MM.1S (cell line): ENCODE measurements at regions not wholly inside any gene's neighbourhood (a gene's known extent, or its start where the extent isn't known, plus 50 kb on each side); places are given as distances from the start of the nearest gene placed in this dataset.

Experiments used
- DNase-seq: peaks from one replicate; pipeline ENCODE4 v3.0.0-alpha.2; 2015
- H2AFZ ChIP-seq: fragments of 300-600 bp; sonication (generic); 2 replicates; pipeline ENCODE4 v1.6.0; 2016; ENCODE audit warnings: antibody characterized with exemption, low read length
- H3F3A ChIP-seq: fragments of 300-600 bp; sonication (generic); 2 replicates; pipeline ENCODE4 v1.6.1; 2016; ENCODE audit warnings: mild to moderate bottlenecking, antibody characterized with exemption, low read length, moderate library complexity, mixed read lengths; ENCODE audit not compliant: insufficient read depth
- H3K27ac ChIP-seq: fragments of 300-600 bp; sonication (generic); 2 replicates; pipeline ENCODE4 v1.5.1; 2016; ENCODE audit warnings: mild to moderate bottlenecking, low read length
- H3K27me3 ChIP-seq: fragments of 300-600 bp; sonication (generic); replicated peaks from 2 replicates; pipeline ENCODE4 v1.6.0; 2016; ENCODE audit warnings: low read length; ENCODE audit not compliant: insufficient read depth
- H3K36me3 ChIP-seq: fragments of 300-600 bp; sonication (generic); replicated peaks from 2 replicates; pipeline ENCODE4 v1.6.1; 2016; ENCODE audit warnings: mild to moderate bottlenecking, low read length, mixed read lengths; ENCODE audit not compliant: insufficient read depth
- H3K4me1 ChIP-seq: fragments of 300-600 bp; sonication (generic); 2 replicates; pipeline ENCODE4 v1.6.1; 2016; ENCODE audit warnings: low read length, mixed read lengths
- H3K4me2 ChIP-seq: fragments of 300-600 bp; sonication (generic); 2 replicates; pipeline ENCODE4 v1.6.0; 2016; ENCODE audit warnings: low read depth, low read length
- H3K4me3 ChIP-seq: fragments of 300-600 bp; sonication (generic); 2 replicates; pipeline ENCODE4 v1.5.1; 2016; ENCODE audit warnings: low read length, mixed read lengths
- H3K79me2 ChIP-seq: fragments of 300-600 bp; sonication (generic); 2 replicates; pipeline ENCODE4 v1.6.1; 2016; ENCODE audit warnings: mixed run types, low read length, mixed read lengths
- H3K9ac ChIP-seq: fragments of 300-600 bp; sonication (generic); 2 replicates; pipeline ENCODE4 v1.6.1; 2016; ENCODE audit warnings: low read length, mixed read lengths
- H3K9me2 ChIP-seq: fragments of 300-600 bp; sonication (generic); replicated peaks from 2 replicates; pipeline ENCODE4 v1.6.1; 2016; ENCODE audit warnings: mild to moderate bottlenecking, low read length, mixed read lengths; ENCODE audit not compliant: insufficient read depth
- H3K9me3 ChIP-seq: fragments of 300-600 bp; sonication (generic); replicated peaks from 2 replicates; pipeline ENCODE4 v1.6.1; 2016; ENCODE audit warnings: mild to moderate bottlenecking, low read length, mixed read lengths; ENCODE audit not compliant: insufficient read depth
- H4K20me1 ChIP-seq: fragments of 300-600 bp; sonication (generic); 2 replicates; pipeline ENCODE4 v1.6.1; 2016; ENCODE audit warnings: mild to moderate bottlenecking, low read length, moderate library complexity, mixed read lengths; ENCODE audit not compliant: insufficient read depth
- EZH2 ChIP-seq: fragments of 300-600 bp; sonication (generic); optimal IDR thresholded peaks from 2 replicates; pipeline ENCODE3; 2017; ENCODE audit warnings: low read depth, mild to moderate bottlenecking, antibody characterized with exemption, low read length, mixed read lengths
- EZH2phosphoT487 ChIP-seq: fragments of 300-600 bp; sonication (generic); IDR thresholded peaks from 2 replicates; pipeline ENCODE4 v1.6.1; 2018; ENCODE audit warnings: antibody characterized with exemption, low read length
- TF ChIP-seq, protein P1 (sequence below): fragments of 300-600 bp; sonication (generic); IDR thresholded peaks from 2 replicates; pipeline ENCODE4 v1.5.1; 2016; ENCODE audit warnings: antibody characterized with exemption, low read length, mixed read lengths

DNA sequence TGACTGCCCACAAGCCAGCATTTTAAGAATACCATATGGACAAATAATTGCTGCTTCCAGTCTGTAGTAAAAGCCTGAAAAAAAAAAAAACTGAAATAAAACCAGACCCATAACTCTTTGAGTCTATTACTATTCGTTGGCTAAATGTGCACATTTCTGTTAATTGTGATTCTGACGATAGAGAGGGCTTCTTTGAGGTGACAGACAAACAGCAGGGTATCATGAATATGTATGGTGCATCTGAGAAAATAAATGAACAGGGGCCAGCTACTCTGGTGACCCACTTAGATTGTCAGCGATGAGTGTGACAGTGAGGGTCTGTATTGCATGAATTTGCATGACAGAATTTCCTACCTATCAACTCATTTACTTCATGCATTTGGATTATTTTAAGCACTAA, 427.8 kb upstream of the SOX11 start:
- Histone ChIP-seq H4K20me1 (no peaks in the 10 kb centered on the region), H3K4me3 (no peak overlapping the region), H3K9me3 (no peaks in the 10 kb centered on the region), H3K79me2 (no peaks in the 10 kb centered on the region), H3K27ac (no peak overlapping the region), H3K27me3 (no peaks in the 10 kb centered on the region), H3K9ac (no peak overlapping the region), H3K4me1 (no peaks in the 10 kb centered on the region), H2AFZ (no peak overlapping the region), H3K36me3 (no peaks in the 10 kb centered on the region), H3K4me2 (no peak overlapping the region), H3F3A (no peaks in the 10 kb centered on the region), H3K9me2 (no peaks in the 10 kb centered on the region)
- TF ChIP-seq, protein P1, sequence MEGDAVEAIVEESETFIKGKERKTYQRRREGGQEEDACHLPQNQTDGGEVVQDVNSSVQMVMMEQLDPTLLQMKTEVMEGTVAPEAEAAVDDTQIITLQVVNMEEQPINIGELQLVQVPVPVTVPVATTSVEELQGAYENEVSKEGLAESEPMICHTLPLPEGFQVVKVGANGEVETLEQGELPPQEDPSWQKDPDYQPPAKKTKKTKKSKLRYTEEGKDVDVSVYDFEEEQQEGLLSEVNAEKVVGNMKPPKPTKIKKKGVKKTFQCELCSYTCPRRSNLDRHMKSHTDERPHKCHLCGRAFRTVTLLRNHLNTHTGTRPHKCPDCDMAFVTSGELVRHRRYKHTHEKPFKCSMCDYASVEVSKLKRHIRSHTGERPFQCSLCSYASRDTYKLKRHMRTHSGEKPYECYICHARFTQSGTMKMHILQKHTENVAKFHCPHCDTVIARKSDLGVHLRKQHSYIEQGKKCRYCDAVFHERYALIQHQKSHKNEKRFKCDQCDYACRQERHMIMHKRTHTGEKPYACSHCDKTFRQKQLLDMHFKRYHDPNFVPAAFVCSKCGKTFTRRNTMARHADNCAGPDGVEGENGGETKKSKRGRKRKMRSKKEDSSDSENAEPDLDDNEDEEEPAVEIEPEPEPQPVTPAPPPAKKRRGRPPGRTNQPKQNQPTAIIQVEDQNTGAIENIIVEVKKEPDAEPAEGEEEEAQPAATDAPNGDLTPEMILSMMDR = no peak
- TF ChIP-seq EZH2 (no peak), EZH2phosphoT487 (no peak)
- DNase-seq = no peak

DNA sequence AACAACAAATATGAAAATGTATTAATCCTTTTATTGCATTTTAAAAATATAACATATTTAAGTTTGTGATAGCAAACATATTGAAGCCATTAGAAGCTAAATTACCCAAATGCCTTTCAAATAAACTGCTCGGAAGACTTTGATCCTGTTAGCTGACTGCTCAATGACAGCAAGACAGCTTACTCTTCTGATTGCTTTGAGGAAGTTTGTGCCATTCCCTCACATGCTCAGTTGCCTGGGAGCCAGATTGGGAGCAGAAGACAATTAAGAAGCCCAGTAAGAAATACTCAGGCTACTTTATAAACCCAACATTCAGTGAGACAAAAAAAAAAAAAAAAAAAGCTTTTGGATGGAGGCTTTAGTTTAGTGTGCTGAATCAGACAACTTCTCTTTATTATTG, 407.1 kb upstream of the SOX11 start:
- no peaks in the 10 kb centered on the region for H4K20me1 ChIP-seq
- no peak overlapping the region for H3K4me2 ChIP-seq
- no peaks in the 10 kb centered on the region for H3K4me1 ChIP-seq
- no peak for TF ChIP-seq EZH2
- no peak for TF ChIP-seq EZH2phosphoT487
- TF ChIP-seq, protein P1 = no peak
- no peaks in the 10 kb centered on the region for H3K27me3 ChIP-seq
- DNase-seq = no peak
- H3K4me3 ChIP-seq = no peak overlapping the region
- H3K9me3 ChIP-seq = no peaks in the 10 kb centered on the region
- H2AFZ ChIP-seq = no peak overlapping the region
- H3K27ac ChIP-seq = no peak overlapping the region
- H3K9ac ChIP-seq = no peak overlapping the region
- H3K36me3 ChIP-seq = no peaks in the 10 kb centered on the region
- no peaks in the 10 kb centered on the region for H3K9me2 ChIP-seq
- H3K79me2 ChIP-seq = no peaks in the 10 kb centered on the region
- no peaks in the 10 kb centered on the region for H3F3A ChIP-seq

DNA sequence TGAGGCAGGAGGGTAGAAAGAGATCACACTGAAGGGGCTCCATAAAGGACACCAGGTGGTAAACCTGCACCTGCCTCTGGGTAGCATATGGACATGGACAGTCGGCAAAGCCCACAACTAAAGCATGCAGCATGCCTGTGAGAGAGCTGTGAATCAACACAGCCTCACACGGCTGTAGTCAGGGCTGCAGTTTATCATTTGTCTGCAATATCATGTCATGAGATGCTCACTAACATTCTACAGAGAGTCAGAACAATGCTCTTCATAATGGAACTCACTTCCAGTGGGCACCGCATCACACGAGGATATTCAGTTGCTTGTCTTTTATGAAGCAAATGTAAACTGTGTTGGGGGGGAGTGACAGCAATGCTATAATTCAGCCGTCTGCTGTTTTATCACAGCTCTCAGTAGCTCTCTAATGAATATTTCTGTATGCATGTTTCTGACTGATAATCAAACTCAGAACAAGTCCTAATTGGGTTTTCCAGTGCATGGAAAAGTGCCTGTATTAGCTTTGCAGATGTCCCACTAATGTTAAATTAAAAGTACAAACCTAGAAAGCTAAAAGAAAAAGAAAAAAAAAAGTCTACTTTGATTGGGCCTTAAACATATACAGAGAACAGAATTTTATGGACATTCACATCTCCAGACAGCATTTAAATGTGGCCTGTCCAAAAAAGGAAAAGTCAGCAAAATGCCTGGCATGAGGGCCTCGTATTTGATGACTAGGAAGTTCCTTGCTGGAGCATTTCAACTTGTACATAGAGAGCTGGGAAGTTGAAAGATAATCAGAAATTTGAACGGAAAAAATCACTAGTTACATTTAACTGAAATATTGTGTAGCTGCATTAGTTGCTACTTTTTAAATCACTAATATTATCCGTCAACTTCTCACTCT, 406.1 kb upstream of the SOX11 start:
- Histone ChIP-seq H3K36me3 (no peaks in the 10 kb centered on the region), H3K4me1 (no peaks in the 10 kb centered on the region), H3K79me2 (no peaks in the 10 kb centered on the region), H3K9me2 (no peaks in the 10 kb centered on the region), H3K9me3 (no peaks in the 10 kb centered on the region), H2AFZ (no peak overlapping the region), H3K4me2 (no peak overlapping the region), H3K27ac (no peak overlapping the region), H3K9ac (no peak overlapping the region), H3K4me3 (no peak overlapping the region), H4K20me1 (no peaks in the 10 kb centered on the region), H3K27me3 (no peaks in the 10 kb centered on the region), H3F3A (no peaks in the 10 kb centered on the region)
- DNase-seq = no peak
- no peak for TF ChIP-seq EZH2phosphoT487
- TF ChIP-seq, protein P1 = no peak
- TF ChIP-seq EZH2 = no peak
